HCT116 (cell line): ENCODE measurements at regions not wholly inside any gene's neighbourhood (a gene's known extent, or its start where the extent isn't known, plus 50 kb on each side); places are given as distances from the start of the nearest gene placed in this dataset.

ENCODE experiments used
- CTCF ChIP-seq, 3 experiments: fragments of 200-600 bp in 1 of 3; sonication (generic) in 1 of 3; IDR thresholded peaks in 2 of 3; conservative IDR thresholded peaks in 1 of 3; 2 replicates each; pipeline ENCODE4 v1.5.1; 2012 to 2017; ENCODE audit warnings: low read depth in 2 of 3, low read length in 2 of 3, antibody characterized with exemption in 1 of 3, borderline replicate concordance in 1 of 3, control low read depth in 1 of 3, mild to moderate bottlenecking in 1 of 3, mixed read lengths in 1 of 3, mixed run types in 1 of 3, moderate library complexity in 1 of 3; ENCODE audit not compliant: insufficient read depth in 1 of 3
- EGR1 ChIP-seq: IDR thresholded peaks from 2 replicates; pipeline ENCODE4 v1.6.1; 2012; ENCODE audit warnings: low read depth
- EZH2 ChIP-seq: fragments of 200-600 bp; sonication (generic); IDR thresholded peaks from 2 replicates; pipeline ENCODE4 v1.6.1; 2017; ENCODE audit warnings: antibody characterized with exemption, mixed run types
- POLR2A ChIP-seq: IDR thresholded peaks from 2 replicates; pipeline ENCODE4 v1.7.0; 2011; ENCODE audit warnings: borderline replicate concordance; ENCODE audit not compliant: insufficient read depth, insufficient read length; ENCODE audit errors: extremely low read depth
- POLR2AphosphoS5 ChIP-seq: IDR thresholded peaks from 2 replicates; pipeline ENCODE4 v1.6.1; 2011; ENCODE audit warnings: mild to moderate bottlenecking, low read depth, low read length, moderate library complexity
- SP1 ChIP-seq: IDR thresholded peaks from 2 replicates; pipeline ENCODE4 v1.6.1; 2012; ENCODE audit warnings: low read depth
- YY1 ChIP-seq: IDR thresholded peaks from 2 replicates; pipeline ENCODE4 v1.6.1; 2011; ENCODE audit warnings: low read length, low read depth, moderate library complexity, mild to moderate bottlenecking; ENCODE audit not compliant: insufficient replicate concordance; ENCODE audit errors: extremely low read depth

DNA sequence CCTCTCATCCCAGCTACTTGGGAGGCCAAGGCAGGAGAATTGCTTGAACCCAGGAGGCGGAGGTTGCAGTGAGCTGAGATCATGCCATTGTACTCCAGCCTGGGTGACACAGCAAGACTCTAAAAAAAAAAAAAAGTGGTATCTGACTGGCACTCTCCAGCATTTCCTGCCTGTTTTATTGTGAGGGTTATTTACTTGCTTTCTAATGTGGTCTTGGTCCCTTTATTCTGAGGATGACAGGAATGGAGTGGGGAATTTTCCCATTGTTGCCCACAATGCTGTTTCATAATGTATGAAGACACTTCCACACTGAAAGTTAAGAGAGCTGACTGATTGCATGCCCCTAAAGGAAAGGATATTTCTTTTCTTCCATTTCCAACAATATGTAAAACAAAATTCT lies 286.5 kb upstream of the MTNR1B start:
- TF ChIP-seq CTCF (IDR thresholded peaks at IDR 0.05 in 2 of 3, conservative IDR thresholded peaks at IDR 0.05 in 1 of 3; ENCODE audit: borderline replicate concordance in 1 of 3, insufficient read depth in 1 of 3, low read depth in 2 of 3, low read length in 2 of 3) (no peak), EZH2 (no peak), POLR2AphosphoS5 (no peak), SP1 (no peak), EGR1 (no peak), POLR2A (no peak), YY1 (no peak)
